ENCODE measurements at regions not wholly inside any gene's neighbourhood (a gene's known extent, or its start where the extent isn't known, plus 50 kb on each side); places are given as distances from the start of the nearest gene placed in this dataset.

GRCh38 chr5:82851471-82851870 lies 225.7 kb downstream of the TMEM167A start:
- no peaks in the 10 kb centered on the region for H4K20me1 ChIP-seq (ENCODE audit: insufficient read depth)
- BruUV-seq (replicated peaks): no TSS peak
- TF ChIP-seq, protein P1, sequence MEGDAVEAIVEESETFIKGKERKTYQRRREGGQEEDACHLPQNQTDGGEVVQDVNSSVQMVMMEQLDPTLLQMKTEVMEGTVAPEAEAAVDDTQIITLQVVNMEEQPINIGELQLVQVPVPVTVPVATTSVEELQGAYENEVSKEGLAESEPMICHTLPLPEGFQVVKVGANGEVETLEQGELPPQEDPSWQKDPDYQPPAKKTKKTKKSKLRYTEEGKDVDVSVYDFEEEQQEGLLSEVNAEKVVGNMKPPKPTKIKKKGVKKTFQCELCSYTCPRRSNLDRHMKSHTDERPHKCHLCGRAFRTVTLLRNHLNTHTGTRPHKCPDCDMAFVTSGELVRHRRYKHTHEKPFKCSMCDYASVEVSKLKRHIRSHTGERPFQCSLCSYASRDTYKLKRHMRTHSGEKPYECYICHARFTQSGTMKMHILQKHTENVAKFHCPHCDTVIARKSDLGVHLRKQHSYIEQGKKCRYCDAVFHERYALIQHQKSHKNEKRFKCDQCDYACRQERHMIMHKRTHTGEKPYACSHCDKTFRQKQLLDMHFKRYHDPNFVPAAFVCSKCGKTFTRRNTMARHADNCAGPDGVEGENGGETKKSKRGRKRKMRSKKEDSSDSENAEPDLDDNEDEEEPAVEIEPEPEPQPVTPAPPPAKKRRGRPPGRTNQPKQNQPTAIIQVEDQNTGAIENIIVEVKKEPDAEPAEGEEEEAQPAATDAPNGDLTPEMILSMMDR (IDR thresholded peaks at IDR 0.05 in 2 of 3, conservative IDR thresholded peaks at IDR 0.05 in 1 of 3; ENCODE audit: borderline replicate concordance in 1 of 3, insufficient read depth in 1 of 3, low read depth in 2 of 3, low read length in 2 of 3): no peak
- TF ChIP-seq ZBTB33 (IDR thresholded peaks at IDR 0.05; ENCODE audit: extremely low read depth, insufficient replicate concordance, low read length) (no peak), POLR2AphosphoS5 (IDR thresholded peaks at IDR 0.05; ENCODE audit: low read depth, low read length) (no peak), EZH2phosphoT487 (IDR thresholded peaks at IDR 0.05; ENCODE audit: borderline replicate concordance) (no peak), RAD21 (IDR thresholded peaks at IDR 0.05; ENCODE audit: low read depth) (no peak), POLR2A (IDR thresholded peaks at IDR 0.05; ENCODE audit: borderline replicate concordance, extremely low read depth, insufficient read depth, insufficient read length) (no peak)
- no peak for DNase-seq (ENCODE audit: low read depth, low spot score)
- POLR2A ChIA-PET: no interaction called here
- H3K4me1 ChIP-seq (ENCODE audit: control insufficient read depth in 1 of 2, insufficient read depth in 2 of 2, low read length in 2 of 2): no peaks in the 10 kb centered on the region
- no peak overlapping the region for H3K9ac ChIP-seq (ENCODE audit: low read length)
- RAD21 ChIA-PET (ENCODE audit: low non-redundant PET in 1 of 2, low total read pairs in 2 of 2, uncharacterized antibody in 2 of 2, unreplicated experiment in 2 of 2): no interaction called here
- H3K27me3 ChIP-seq (ENCODE audit: insufficient read depth, low read length): no peaks in the 10 kb centered on the region
- no peaks in the 10 kb centered on the region for H3K9me2 ChIP-seq (ENCODE audit: insufficient read depth)
- no peak overlapping the region for H3K27ac ChIP-seq (ENCODE audit: low read depth, low read length)
- intact Hi-C loops (cut with micrococcal nuclease): no loop called here
- CTCF ChIA-PET: no interaction called here
- no peaks in the 10 kb centered on the region for H3K9me3 ChIP-seq (ENCODE audit: control insufficient read depth in 1 of 2, insufficient read depth in 1 of 2, low read depth in 1 of 2, low read length in 2 of 2)
- ATAC-seq: no peak
- no peaks in the 10 kb centered on the region for H3K79me2 ChIP-seq (ENCODE audit: insufficient read depth, low read length)
- no peak overlapping the region for H2AFZ ChIP-seq (ENCODE audit: low read depth, low read length, poor library complexity, severe bottlenecking)
- H3K36me3 ChIP-seq (ENCODE audit: control insufficient read depth in 1 of 2, insufficient read depth in 2 of 2, low read length in 2 of 2): no peaks in the 10 kb centered on the region
- no peak overlapping the region for H3K4me2 ChIP-seq (ENCODE audit: low read length)
- H3K4me3 ChIP-seq (replicated peaks in 1 of 2; ENCODE audit: low read depth in 1 of 2, low read length in 2 of 2): no peak overlapping the region
